WTC11 (cell line): ENCODE measurements at regions not wholly inside any gene's neighbourhood (a gene's known extent, or its start where the extent isn't known, plus 50 kb on each side); places are given as distances from the start of the nearest gene placed in this dataset.

Source experiments
- ATAC-seq: fragments of 200-7000 bp; cut with Tn5 transposase; 2 replicates; pipeline ENCODE4 v1.10.0; 2021; ENCODE audit warnings: mild to moderate bottlenecking, moderate library complexity
- CTCF ChIA-PET: fragments of 300-600 bp; sonication (Branson Sonifier 250); formaldehyde crosslinking; loops from one replicate; lab custom pipeline; 2021; ENCODE audit warnings: antibody characterized with exemption; lab: Charles Lee
- POLR2A ChIA-PET: fragments of 350-600 bp; sonication (Branson Sonifier 250); formaldehyde crosslinking; loops from one replicate; lab custom pipeline; 2021; ENCODE audit warnings: antibody characterized with exemption; lab: Charles Lee
- DNase-seq: peaks from one replicate; pipeline ENCODE4 v3.0.0; 2021; ENCODE audit warnings: low spot score
- H3K27ac Mint-ChIP-seq: 2 replicates; pipeline ENCODE4 v1.8.0; 2021; ENCODE audit warnings: mixed read lengths
- H3K27me3 Mint-ChIP-seq: 2 replicates; pipeline ENCODE4 v1.8.0; 2021; ENCODE audit warnings: low read depth, mild to moderate bottlenecking, moderate library complexity, mixed read lengths
- H3K36me3 Mint-ChIP-seq: 2 replicates; pipeline ENCODE4 v1.8.0; 2021; ENCODE audit warnings: mixed read lengths
- H3K4me1 Mint-ChIP-seq: 2 replicates; pipeline ENCODE4 v1.8.0; 2022; ENCODE audit warnings: mixed read lengths
- H3K4me3 Mint-ChIP-seq: 2 replicates; pipeline ENCODE4 v1.8.0; 2021; ENCODE audit warnings: mild to moderate bottlenecking, moderate library complexity, mixed read lengths
- H3K9me3 Mint-ChIP-seq: 2 replicates; pipeline ENCODE4 v1.8.0; 2021; ENCODE audit warnings: mixed read lengths
- AR ChIP-seq: fragments of 250-450 bp; sonication (Bioruptor Pico); IDR thresholded peaks from 2 replicates; pipeline ENCODE4 v1.9.0; 2021; ENCODE audit warnings: mild to moderate bottlenecking
- CTCF ChIP-seq: fragments of 200-600 bp; IDR thresholded peaks from 2 replicates; pipeline ENCODE4 v1.8.0; 2022; ENCODE audit warnings: antibody characterized with exemption
- FOXJ3 ChIP-seq: sonication (generic); formaldehyde crosslinking; IDR thresholded peaks from 2 replicates; pipeline ENCODE4 v1.9.0; 2021; ENCODE audit warnings: missing genetic modification reagents, mild to moderate bottlenecking, borderline replicate concordance
- GTF2I ChIP-seq: fragments of 250-450 bp; sonication (Bioruptor Pico); conservative IDR thresholded peaks from 2 replicates; pipeline ENCODE4 v1.4.0; 2021; ENCODE audit warnings: mild to moderate bottlenecking
- NR3C1 ChIP-seq: sonication (generic); formaldehyde crosslinking; conservative IDR thresholded peaks from 2 replicates; pipeline ENCODE4 v1.8.1; 2023; ENCODE audit warnings: low read depth, mild to moderate bottlenecking, missing genetic modification reagents
- PRDM15 ChIP-seq: sonication (generic); formaldehyde crosslinking; IDR thresholded peaks from 2 replicates; pipeline ENCODE4 v1.8.0; 2022; ENCODE audit warnings: missing genetic modification reagents
- SP1 ChIP-seq: sonication (generic); formaldehyde crosslinking; conservative IDR thresholded peaks from 2 replicates; pipeline ENCODE4 v1.8.1; 2022; ENCODE audit warnings: missing genetic modification reagents
- USF1 ChIP-seq: sonication (generic); formaldehyde crosslinking; IDR thresholded peaks from 2 replicates; pipeline ENCODE4 v1.8.0; 2022; ENCODE audit warnings: mild to moderate bottlenecking, missing genetic modification reagents
- ZNF121 ChIP-seq: sonication (generic); formaldehyde crosslinking; IDR thresholded peaks from 2 replicates; pipeline ENCODE4 v1.8.0; 2023; ENCODE audit warnings: missing genetic modification reagents
- ZNF263 ChIP-seq: sonication (generic); formaldehyde crosslinking; IDR thresholded peaks from 2 replicates; pipeline ENCODE4 v1.8.1; 2022; ENCODE audit warnings: low read depth, mild to moderate bottlenecking, moderate library complexity, missing genetic modification reagents
- ZNF317 ChIP-seq: sonication (generic); formaldehyde crosslinking; IDR thresholded peaks from 2 replicates; pipeline ENCODE4 v1.8.1; 2023; ENCODE audit warnings: low read depth, mild to moderate bottlenecking, moderate library complexity, missing genetic modification reagents, borderline replicate concordance
- TF ChIP-seq, protein P1 (sequence below): sonication (generic); formaldehyde crosslinking; IDR thresholded peaks from 2 replicates; pipeline ENCODE4 v1.8.1; 2022; ENCODE audit warnings: low read depth, missing genetic modification reagents, borderline replicate concordance
- TF ChIP-seq, protein P2 (sequence below): sonication (generic); formaldehyde crosslinking; IDR thresholded peaks from 2 replicates; pipeline ENCODE4 v1.8.0; 2023; ENCODE audit warnings: missing genetic modification reagents, mild to moderate bottlenecking, borderline replicate concordance
- TF ChIP-seq, protein P3 (sequence below): sonication (generic); formaldehyde crosslinking; IDR thresholded peaks from 2 replicates; pipeline ENCODE4 v1.8.1; 2022; ENCODE audit warnings: missing genetic modification reagents, borderline replicate concordance

GRCh38 chr12:16136219-16136988 is 141.1 kb downstream of the SLC15A5 start:
- Mint-ChIP-seq H3K27me3 (no peaks in the 10 kb centered on the region), H3K27ac (no peak overlapping the region), H3K9me3 (peaks cover 12% of the 10 kb centered on the region), H3K4me3 (no peak overlapping the region), H3K4me1 (no peaks in the 10 kb centered on the region), H3K36me3 (0 out of 2 replicates have a peak, but pooled peaks cover 3% of the 10 kb centered on the region)
- DNase-seq (no peak), ATAC-seq (no peak)
- TF ChIP-seq GTF2I (CRISPR knock-in tag) (no peak), ZNF317 (no peak), NR3C1 (CRISPR knock-in tag) (no peak), USF1 (no peak), PRDM15 (CRISPR knock-in tag) (no peak), ZNF121 (no peak), AR (CRISPR knock-in tag) (no peak)
- TF ChIP-seq, protein P1, sequence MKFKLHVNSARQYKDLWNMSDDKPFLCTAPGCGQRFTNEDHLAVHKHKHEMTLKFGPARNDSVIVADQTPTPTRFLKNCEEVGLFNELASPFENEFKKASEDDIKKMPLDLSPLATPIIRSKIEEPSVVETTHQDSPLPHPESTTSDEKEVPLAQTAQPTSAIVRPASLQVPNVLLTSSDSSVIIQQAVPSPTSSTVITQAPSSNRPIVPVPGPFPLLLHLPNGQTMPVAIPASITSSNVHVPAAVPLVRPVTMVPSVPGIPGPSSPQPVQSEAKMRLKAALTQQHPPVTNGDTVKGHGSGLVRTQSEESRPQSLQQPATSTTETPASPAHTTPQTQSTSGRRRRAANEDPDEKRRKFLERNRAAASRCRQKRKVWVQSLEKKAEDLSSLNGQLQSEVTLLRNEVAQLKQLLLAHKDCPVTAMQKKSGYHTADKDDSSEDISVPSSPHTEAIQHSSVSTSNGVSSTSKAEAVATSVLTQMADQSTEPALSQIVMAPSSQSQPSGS (CRISPR knock-in tag), result no peak
- TF ChIP-seq, protein P2, sequence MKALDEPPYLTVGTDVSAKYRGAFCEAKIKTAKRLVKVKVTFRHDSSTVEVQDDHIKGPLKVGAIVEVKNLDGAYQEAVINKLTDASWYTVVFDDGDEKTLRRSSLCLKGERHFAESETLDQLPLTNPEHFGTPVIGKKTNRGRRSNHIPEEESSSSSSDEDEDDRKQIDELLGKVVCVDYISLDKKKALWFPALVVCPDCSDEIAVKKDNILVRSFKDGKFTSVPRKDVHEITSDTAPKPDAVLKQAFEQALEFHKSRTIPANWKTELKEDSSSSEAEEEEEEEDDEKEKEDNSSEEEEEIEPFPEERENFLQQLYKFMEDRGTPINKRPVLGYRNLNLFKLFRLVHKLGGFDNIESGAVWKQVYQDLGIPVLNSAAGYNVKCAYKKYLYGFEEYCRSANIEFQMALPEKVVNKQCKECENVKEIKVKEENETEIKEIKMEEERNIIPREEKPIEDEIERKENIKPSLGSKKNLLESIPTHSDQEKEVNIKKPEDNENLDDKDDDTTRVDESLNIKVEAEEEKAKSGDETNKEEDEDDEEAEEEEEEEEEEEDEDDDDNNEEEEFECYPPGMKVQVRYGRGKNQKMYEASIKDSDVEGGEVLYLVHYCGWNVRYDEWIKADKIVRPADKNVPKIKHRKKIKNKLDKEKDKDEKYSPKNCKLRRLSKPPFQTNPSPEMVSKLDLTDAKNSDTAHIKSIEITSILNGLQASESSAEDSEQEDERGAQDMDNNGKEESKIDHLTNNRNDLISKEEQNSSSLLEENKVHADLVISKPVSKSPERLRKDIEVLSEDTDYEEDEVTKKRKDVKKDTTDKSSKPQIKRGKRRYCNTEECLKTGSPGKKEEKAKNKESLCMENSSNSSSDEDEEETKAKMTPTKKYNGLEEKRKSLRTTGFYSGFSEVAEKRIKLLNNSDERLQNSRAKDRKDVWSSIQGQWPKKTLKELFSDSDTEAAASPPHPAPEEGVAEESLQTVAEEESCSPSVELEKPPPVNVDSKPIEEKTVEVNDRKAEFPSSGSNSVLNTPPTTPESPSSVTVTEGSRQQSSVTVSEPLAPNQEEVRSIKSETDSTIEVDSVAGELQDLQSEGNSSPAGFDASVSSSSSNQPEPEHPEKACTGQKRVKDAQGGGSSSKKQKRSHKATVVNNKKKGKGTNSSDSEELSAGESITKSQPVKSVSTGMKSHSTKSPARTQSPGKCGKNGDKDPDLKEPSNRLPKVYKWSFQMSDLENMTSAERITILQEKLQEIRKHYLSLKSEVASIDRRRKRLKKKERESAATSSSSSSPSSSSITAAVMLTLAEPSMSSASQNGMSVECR (CRISPR knock-in tag), result no peak
- ChIA-PET POLR2A (no interaction called here), CTCF (no interaction called here)

DNA sequence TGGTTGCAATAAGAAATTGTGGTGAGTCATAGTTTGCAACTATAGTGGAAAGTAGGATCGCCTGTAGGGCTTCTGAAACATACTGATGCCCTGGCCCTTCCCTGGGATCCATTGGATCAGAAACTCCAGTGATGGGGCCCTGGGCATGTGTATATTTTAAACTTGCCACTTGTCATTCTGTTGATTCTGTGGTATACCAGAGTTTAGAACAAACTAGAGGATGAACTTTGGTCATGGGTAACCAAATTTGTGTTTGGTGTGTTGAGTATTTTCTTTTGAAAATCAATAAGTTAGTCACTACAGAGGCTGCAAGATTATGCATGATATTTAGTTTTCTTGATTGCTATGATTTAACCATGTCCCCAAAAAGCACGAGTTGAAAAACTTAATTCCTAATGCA is 142.2 kb downstream of the SLC15A5 start:
- ChIA-PET CTCF (interaction anchor here (0.8 kb wide), 1 partner anchor 13 kb away, joined by 3 read pairs; no protein-coding TSS in a partner anchor), POLR2A (no interaction called here)
- ATAC-seq, result no peak
- Mint-ChIP-seq H3K4me1 (no peaks in the 10 kb centered on the region), H3K9me3 (peaks cover 12% of the 10 kb centered on the region), H3K27me3 (no peaks in the 10 kb centered on the region), H3K27ac (no peak overlapping the region), H3K4me3 (no peak overlapping the region), H3K36me3 (0 out of 2 replicates have a peak, but pooled peaks cover 3% of the 10 kb centered on the region)
- TF ChIP-seq CTCF (no peak), FOXJ3 (CRISPR knock-in tag) (no peak), USF1 (no peak), ZNF263 (CRISPR knock-in tag) (no peak), SP1 (no peak)
- TF ChIP-seq, protein P3, sequence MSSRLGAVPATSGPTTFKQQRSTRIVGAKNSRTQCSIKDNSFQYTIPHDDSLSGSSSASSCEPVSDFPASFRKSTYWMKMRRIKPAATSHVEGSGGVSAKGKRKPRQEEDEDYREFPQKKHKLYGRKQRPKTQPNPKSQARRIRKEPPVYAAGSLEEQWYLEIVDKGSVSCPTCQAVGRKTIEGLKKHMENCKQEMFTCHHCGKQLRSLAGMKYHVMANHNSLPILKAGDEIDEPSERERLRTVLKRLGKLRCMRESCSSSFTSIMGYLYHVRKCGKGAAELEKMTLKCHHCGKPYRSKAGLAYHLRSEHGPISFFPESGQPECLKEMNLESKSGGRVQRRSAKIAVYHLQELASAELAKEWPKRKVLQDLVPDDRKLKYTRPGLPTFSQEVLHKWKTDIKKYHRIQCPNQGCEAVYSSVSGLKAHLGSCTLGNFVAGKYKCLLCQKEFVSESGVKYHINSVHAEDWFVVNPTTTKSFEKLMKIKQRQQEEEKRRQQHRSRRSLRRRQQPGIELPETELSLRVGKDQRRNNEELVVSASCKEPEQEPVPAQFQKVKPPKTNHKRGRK (CRISPR knock-in tag), result no peak
- no peak for DNase-seq
